ENCODE measurements at regions not wholly inside any gene's neighbourhood (a gene's known extent, or its start where the extent isn't known, plus 50 kb on each side); places are given as distances from the start of the nearest gene placed in this dataset.

DNA sequence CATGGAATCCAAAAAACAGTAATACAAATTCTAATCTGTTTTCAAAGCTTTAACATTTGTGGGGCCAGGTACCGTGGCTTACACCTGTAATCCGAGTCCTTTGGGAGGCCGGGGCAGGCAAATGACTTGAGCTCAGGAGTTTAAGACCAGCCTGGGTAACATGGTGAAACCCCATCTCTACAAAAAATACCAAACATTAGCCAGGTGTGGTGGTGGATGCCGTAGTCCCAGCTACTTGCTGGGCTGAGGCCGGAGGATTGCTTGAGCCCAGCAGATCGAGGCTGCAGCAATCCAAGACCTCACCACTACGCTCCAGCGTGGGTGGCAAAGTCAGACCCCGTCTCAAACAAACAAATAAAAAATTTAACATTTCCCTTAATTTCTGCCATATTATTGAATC, 74.3 kb upstream of the SALL3 start:
- TF ChIP-seq, protein P1, sequence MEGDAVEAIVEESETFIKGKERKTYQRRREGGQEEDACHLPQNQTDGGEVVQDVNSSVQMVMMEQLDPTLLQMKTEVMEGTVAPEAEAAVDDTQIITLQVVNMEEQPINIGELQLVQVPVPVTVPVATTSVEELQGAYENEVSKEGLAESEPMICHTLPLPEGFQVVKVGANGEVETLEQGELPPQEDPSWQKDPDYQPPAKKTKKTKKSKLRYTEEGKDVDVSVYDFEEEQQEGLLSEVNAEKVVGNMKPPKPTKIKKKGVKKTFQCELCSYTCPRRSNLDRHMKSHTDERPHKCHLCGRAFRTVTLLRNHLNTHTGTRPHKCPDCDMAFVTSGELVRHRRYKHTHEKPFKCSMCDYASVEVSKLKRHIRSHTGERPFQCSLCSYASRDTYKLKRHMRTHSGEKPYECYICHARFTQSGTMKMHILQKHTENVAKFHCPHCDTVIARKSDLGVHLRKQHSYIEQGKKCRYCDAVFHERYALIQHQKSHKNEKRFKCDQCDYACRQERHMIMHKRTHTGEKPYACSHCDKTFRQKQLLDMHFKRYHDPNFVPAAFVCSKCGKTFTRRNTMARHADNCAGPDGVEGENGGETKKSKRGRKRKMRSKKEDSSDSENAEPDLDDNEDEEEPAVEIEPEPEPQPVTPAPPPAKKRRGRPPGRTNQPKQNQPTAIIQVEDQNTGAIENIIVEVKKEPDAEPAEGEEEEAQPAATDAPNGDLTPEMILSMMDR (IDR thresholded peaks at IDR 0.05; ENCODE audit: low read depth, low read length) = no peak
- TF ChIP-seq EZH2phosphoT487 (IDR thresholded peaks at IDR 0.05; ENCODE audit: low read depth) = no peak
